ENCODE measurements at regions not wholly inside any gene's neighbourhood (a gene's known extent, or its start where the extent isn't known, plus 50 kb on each side); places are given as distances from the start of the nearest gene placed in this dataset.

GRCh38 chr5:89950234-89950633, 459.3 kb downstream of the CETN3 start:
- TF ChIP-seq, protein P1, sequence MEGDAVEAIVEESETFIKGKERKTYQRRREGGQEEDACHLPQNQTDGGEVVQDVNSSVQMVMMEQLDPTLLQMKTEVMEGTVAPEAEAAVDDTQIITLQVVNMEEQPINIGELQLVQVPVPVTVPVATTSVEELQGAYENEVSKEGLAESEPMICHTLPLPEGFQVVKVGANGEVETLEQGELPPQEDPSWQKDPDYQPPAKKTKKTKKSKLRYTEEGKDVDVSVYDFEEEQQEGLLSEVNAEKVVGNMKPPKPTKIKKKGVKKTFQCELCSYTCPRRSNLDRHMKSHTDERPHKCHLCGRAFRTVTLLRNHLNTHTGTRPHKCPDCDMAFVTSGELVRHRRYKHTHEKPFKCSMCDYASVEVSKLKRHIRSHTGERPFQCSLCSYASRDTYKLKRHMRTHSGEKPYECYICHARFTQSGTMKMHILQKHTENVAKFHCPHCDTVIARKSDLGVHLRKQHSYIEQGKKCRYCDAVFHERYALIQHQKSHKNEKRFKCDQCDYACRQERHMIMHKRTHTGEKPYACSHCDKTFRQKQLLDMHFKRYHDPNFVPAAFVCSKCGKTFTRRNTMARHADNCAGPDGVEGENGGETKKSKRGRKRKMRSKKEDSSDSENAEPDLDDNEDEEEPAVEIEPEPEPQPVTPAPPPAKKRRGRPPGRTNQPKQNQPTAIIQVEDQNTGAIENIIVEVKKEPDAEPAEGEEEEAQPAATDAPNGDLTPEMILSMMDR (IDR thresholded peaks at IDR 0.05; ENCODE audit: poor library complexity), result no peak
- TF ChIP-seq EZH2 (IDR thresholded peaks at IDR 0.05; ENCODE audit: borderline replicate concordance), result no peak
